Ishikawa (cell line): ENCODE measurements at regions not wholly inside any gene's neighbourhood (a gene's known extent, or its start where the extent isn't known, plus 50 kb on each side); places are given as distances from the start of the nearest gene placed in this dataset.

Source experiments
- CEBPB ChIP-seq: IDR thresholded peaks from 2 replicates; pipeline ENCODE4 v1.6.1; 2012
- EGR1 ChIP-seq: IDR thresholded peaks from 2 replicates; pipeline ENCODE4 v1.6.1; 2012
- EP300 ChIP-seq: IDR thresholded peaks from 2 replicates; pipeline ENCODE4 v1.6.1; 2012; ENCODE audit warnings: borderline replicate concordance
- NFIC ChIP-seq: IDR thresholded peaks from 2 replicates; pipeline ENCODE4 v1.6.1; 2012
- RAD21 ChIP-seq: IDR thresholded peaks from 2 replicates; pipeline ENCODE4 v1.6.1; 2012; ENCODE audit warnings: low read depth
- TAF1 ChIP-seq: IDR thresholded peaks from 2 replicates; pipeline ENCODE4 v1.6.1; 2012; ENCODE audit warnings: low read depth, mild to moderate bottlenecking
- YY1 ChIP-seq: IDR thresholded peaks from 2 replicates; pipeline ENCODE4 v1.6.1; 2012; ENCODE audit warnings: low read depth
- TF ChIP-seq, protein P1 (sequence below): IDR thresholded peaks from 2 replicates; pipeline ENCODE4 v1.6.1; 2012; ENCODE audit warnings: low read depth, mild to moderate bottlenecking

DNA sequence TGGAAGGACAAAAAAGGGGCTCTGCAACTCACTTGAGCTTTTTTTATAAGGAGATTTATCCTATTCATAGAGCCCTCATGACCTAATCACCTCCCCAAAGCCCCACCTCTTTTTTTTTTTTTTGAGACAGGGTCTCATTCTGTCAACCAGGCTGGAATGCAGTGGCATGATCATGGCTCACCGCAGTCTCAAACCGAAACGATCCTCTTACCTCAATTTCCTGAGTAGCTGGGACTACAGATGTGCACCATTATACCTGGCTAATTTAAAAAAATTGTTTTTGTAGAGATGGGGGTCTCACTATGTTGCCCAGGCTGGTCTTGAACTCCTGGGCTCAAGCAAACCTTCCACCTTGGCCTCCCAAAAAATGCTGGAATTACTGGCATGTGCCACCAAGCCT, 61.6 kb upstream of the PDGFRA start:
- TF ChIP-seq EGR1: no peak
- no peak for TF ChIP-seq YY1
- TF ChIP-seq TAF1: no peak
- no peak for TF ChIP-seq NFIC
- no peak for TF ChIP-seq CEBPB
- TF ChIP-seq RAD21: no peak
- TF ChIP-seq, protein P1, sequence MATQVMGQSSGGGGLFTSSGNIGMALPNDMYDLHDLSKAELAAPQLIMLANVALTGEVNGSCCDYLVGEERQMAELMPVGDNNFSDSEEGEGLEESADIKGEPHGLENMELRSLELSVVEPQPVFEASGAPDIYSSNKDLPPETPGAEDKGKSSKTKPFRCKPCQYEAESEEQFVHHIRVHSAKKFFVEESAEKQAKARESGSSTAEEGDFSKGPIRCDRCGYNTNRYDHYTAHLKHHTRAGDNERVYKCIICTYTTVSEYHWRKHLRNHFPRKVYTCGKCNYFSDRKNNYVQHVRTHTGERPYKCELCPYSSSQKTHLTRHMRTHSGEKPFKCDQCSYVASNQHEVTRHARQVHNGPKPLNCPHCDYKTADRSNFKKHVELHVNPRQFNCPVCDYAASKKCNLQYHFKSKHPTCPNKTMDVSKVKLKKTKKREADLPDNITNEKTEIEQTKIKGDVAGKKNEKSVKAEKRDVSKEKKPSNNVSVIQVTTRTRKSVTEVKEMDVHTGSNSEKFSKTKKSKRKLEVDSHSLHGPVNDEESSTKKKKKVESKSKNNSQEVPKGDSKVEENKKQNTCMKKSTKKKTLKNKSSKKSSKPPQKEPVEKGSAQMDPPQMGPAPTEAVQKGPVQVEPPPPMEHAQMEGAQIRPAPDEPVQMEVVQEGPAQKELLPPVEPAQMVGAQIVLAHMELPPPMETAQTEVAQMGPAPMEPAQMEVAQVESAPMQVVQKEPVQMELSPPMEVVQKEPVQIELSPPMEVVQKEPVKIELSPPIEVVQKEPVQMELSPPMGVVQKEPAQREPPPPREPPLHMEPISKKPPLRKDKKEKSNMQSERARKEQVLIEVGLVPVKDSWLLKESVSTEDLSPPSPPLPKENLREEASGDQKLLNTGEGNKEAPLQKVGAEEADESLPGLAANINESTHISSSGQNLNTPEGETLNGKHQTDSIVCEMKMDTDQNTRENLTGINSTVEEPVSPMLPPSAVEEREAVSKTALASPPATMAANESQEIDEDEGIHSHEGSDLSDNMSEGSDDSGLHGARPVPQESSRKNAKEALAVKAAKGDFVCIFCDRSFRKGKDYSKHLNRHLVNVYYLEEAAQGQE: no peak
- TF ChIP-seq EP300: no peak
